A549 (cell line): ENCODE measurements at regions not wholly inside any gene's neighbourhood (a gene's known extent, or its start where the extent isn't known, plus 50 kb on each side); places are given as distances from the start of the nearest gene placed in this dataset.

Source experiments
- ATAC-seq, 2 experiments: fragments of 200-7000 bp in 1 of 2; fragments of >200 bp in 1 of 2; cut with Nextera tagmentation in 1 of 2; cut with Tn5 transposase in 1 of 2; 3 replicates each; pipeline versions ENCODE4 v1.8.0 to v1.9.1; 2018 to 2020; ENCODE audit warnings: mild to moderate bottlenecking in 1 of 2, moderate library complexity in 1 of 2
- CTCF ChIA-PET: fragments of 300-600 bp; sonication (Branson Sonifier 250); formaldehyde crosslinking; extraction: SDS; loops from one replicate; lab custom pipeline; 2021; ENCODE audit warnings: antibody characterized with exemption, inconsistent platforms; lab: Yijun Ruan, JAX
- POLR2A ChIA-PET: fragments of 350-600 bp; formaldehyde crosslinking; extraction: SDS; loops from one replicate; lab custom pipeline; 2021; ENCODE audit warnings: antibody characterized with exemption, inconsistent platforms; lab: Yijun Ruan, JAX
- DNase-seq, 2 experiments: peaks; one replicate each; pipeline versions ENCODE4 v3.0.0 to v3.0.0-alpha.2; 2011 to 2016; ENCODE audit warnings: low read depth in 1 of 2, low spot score in 1 of 2
- FAIRE-seq: peaks from 2 replicates; lab custom pipeline; 2011; peaks lifted over from hg19 to GRCh38; lab: Jason Lieb, UNC
- H3K27ac ChIP-seq, 2 experiments: fragments of >200 bp; sonication (Bioruptor Twin); formaldehyde crosslinking; 3 replicates each; pipeline ENCODE4 v1.5.1; 2016 to 2017
- H3K4me1 ChIP-seq: fragments of >200 bp; sonication (Bioruptor Twin); formaldehyde crosslinking; 3 replicates; pipeline ENCODE4 v1.6.1; 2016
- H3K4me2 ChIP-seq: fragments of >200 bp; sonication (Bioruptor Twin); formaldehyde crosslinking; 3 replicates; pipeline ENCODE4 v1.6.1; 2016
- H3K4me3 ChIP-seq: fragments of >200 bp; sonication (Bioruptor Twin); formaldehyde crosslinking; 3 replicates; pipeline ENCODE4 v1.5.1; 2016
- H3K9me3 ChIP-seq: fragments of >200 bp; sonication (Bioruptor Twin); formaldehyde crosslinking; 3 replicates; pipeline ENCODE4 v1.6.1; 2016
- CBX8 ChIP-seq: fragments of 200-600 bp; sonication (generic); IDR thresholded peaks from 2 replicates; pipeline ENCODE4 v1.6.1; 2016
- CEBPB ChIP-seq, 2 experiments: fragments of >200 bp in 1 of 2; sonication (Bioruptor Twin) in 1 of 2; formaldehyde crosslinking in 1 of 2; IDR thresholded peaks; 2 replicates each; pipeline ENCODE4 v1.6.1; 2012 to 2016
- CHD2 ChIP-seq: fragments of 150-350 bp; IDR thresholded peaks from 2 replicates; pipeline ENCODE4 v1.6.1; 2014; ENCODE audit warnings: low read length; ENCODE audit not compliant: partially characterized antibody
- CHD4 ChIP-seq: fragments of 200-600 bp; sonication (generic); IDR thresholded peaks from 2 replicates; pipeline ENCODE4 v1.6.1; 2016; ENCODE audit warnings: antibody characterized with exemption, mild to moderate bottlenecking, borderline replicate concordance
- EHF ChIP-seq: fragments of 250-450 bp; sonication (Bioruptor Pico); IDR thresholded peaks from 2 replicates; pipeline ENCODE4 v1.5.0; 2020; ENCODE audit warnings: mild to moderate bottlenecking
- EHMT2 ChIP-seq: fragments of 200-600 bp; sonication (generic); IDR thresholded peaks from 2 replicates; pipeline ENCODE4 v1.6.1; 2016; ENCODE audit warnings: antibody characterized with exemption, low read depth, mild to moderate bottlenecking, moderate library complexity
- EP300 ChIP-seq, 2 experiments: fragments of >200 bp; sonication (Bioruptor Twin); formaldehyde crosslinking; IDR thresholded peaks; 2 replicates in 1 of 2; 3 replicates in 1 of 2; pipeline ENCODE4 v1.6.1; 2016 to 2017
- ESRRA ChIP-seq: fragments of 150-350 bp; IDR thresholded peaks from 2 replicates; pipeline ENCODE4 v1.6.1; 2014; ENCODE audit warnings: mild to moderate bottlenecking, low read length, borderline replicate concordance
- FOXS1 ChIP-seq: fragments of 250-450 bp; sonication (Bioruptor Pico); IDR thresholded peaks from 2 replicates; pipeline ENCODE4 v1.5.0; 2020; ENCODE audit warnings: mild to moderate bottlenecking, moderate library complexity
- GATA3 ChIP-seq: IDR thresholded peaks from 2 replicates; pipeline ENCODE4 v1.6.1; 2012; ENCODE audit warnings: borderline replicate concordance
- HDAC2 ChIP-seq: fragments of 200-600 bp; sonication (generic); IDR thresholded peaks from 2 replicates; pipeline ENCODE4 v1.6.1; 2016
- HES2 ChIP-seq: fragments of >200 bp; sonication (Bioruptor Twin); formaldehyde crosslinking; IDR thresholded peaks from 2 replicates; pipeline ENCODE4 v1.6.1; 2016
- HOXB13 ChIP-seq: fragments of 250-450 bp; sonication (Bioruptor Pico); IDR thresholded peaks from 2 replicates; pipeline ENCODE4 v1.5.0; 2020; ENCODE audit warnings: low read depth, mild to moderate bottlenecking, moderate library complexity
- HOXB5 ChIP-seq: fragments of 250-450 bp; sonication (Bioruptor Pico); IDR thresholded peaks from 2 replicates; pipeline ENCODE4 v1.5.0; 2020; ENCODE audit warnings: mild to moderate bottlenecking, moderate library complexity
- KDM1A ChIP-seq: fragments of 200-600 bp; sonication (generic); IDR thresholded peaks from 2 replicates; pipeline ENCODE4 v1.6.1; 2016; ENCODE audit warnings: low read depth, mild to moderate bottlenecking
- NR3C1 ChIP-seq: fragments of >200 bp; sonication (Bioruptor Twin); formaldehyde crosslinking; IDR thresholded peaks from 3 replicates; pipeline ENCODE4 v1.6.1; 2017
- PBX3 ChIP-seq: IDR thresholded peaks from 2 replicates; pipeline ENCODE4 v1.6.1; 2012
- REST ChIP-seq: fragments of 200-600 bp; sonication (generic); IDR thresholded peaks from 2 replicates; pipeline ENCODE4 v1.6.1; 2016; ENCODE audit warnings: antibody characterized with exemption, mild to moderate bottlenecking, moderate library complexity
- RNF2 ChIP-seq: fragments of 200-600 bp; sonication (generic); IDR thresholded peaks from 2 replicates; pipeline ENCODE4 v1.6.1; 2016; ENCODE audit warnings: low read depth, mild to moderate bottlenecking, antibody characterized with exemption, moderate library complexity, borderline replicate concordance
- SREBF2 ChIP-seq: fragments of 450-650 bp; IDR thresholded peaks from 2 replicates; pipeline ENCODE4 v1.6.1; 2014; ENCODE audit warnings: mild to moderate bottlenecking, moderate library complexity
- TP53 ChIP-seq: fragments of 250-450 bp; sonication (Bioruptor Pico); IDR thresholded peaks from 2 replicates; pipeline ENCODE4 v1.5.0; 2021; ENCODE audit warnings: mild to moderate bottlenecking, moderate library complexity
- ZNF302 ChIP-seq: fragments of 250-450 bp; sonication (Bioruptor Pico); IDR thresholded peaks from 2 replicates; pipeline ENCODE4 v1.9.0; 2021; ENCODE audit warnings: inconsistent platforms, mild to moderate bottlenecking, moderate library complexity
- WGBS: methylation state at CpG from one replicate; pipeline ENCODE4 v1.1.6; 2017; ENCODE audit errors: missing lambda C conversion rate; 5-methylcytosine and 5-hydroxymethylcytosine counted together

- TF ChIP-seq HES2, result no peak
- no peak for TF ChIP-seq FOXS1 (CRISPR knock-in tag)
- no peak for TF ChIP-seq GATA3
- TF ChIP-seq EP300 (IDR thresholded peaks at IDR 0.05), result no peak
- TF ChIP-seq CBX8, result no peak
Observed at GRCh38 chr18:75582406-75582821, 154.9 kb upstream of the SMIM21 start (continued).

- no peak overlapping the region for H3K4me2 ChIP-seq
- POLR2A ChIA-PET, result no interaction called here
- ATAC-seq (no peak), FAIRE-seq (no peak), DNase-seq (no peak)
- CTCF ChIA-PET, result no interaction called here
- H3K9me3 ChIP-seq, result no peaks in the 10 kb centered on the region
- WGBS, result 25% methylated on average over 8 of the region's 8 CpGs
- TF ChIP-seq CEBPB (IDR thresholded peaks at IDR 0.05), result no peak
- no peak for TF ChIP-seq EHMT2
- no peak for TF ChIP-seq PBX3
- no peak for TF ChIP-seq ZNF302 (CRISPR knock-in tag)
- TF ChIP-seq KDM1A, result no peak
- TF ChIP-seq CHD4, result no peak
- TF ChIP-seq NR3C1, result no peak
- TF ChIP-seq HOXB5 (CRISPR knock-in tag), result no peak
- no peak for TF ChIP-seq HOXB13
- no peak for TF ChIP-seq EHF (CRISPR knock-in tag)
- no peak overlapping the region for H3K27ac ChIP-seq
- H3K4me3 ChIP-seq, result no peak overlapping the region
- H3K4me1 ChIP-seq, result no peaks in the 10 kb centered on the region
Observed at GRCh38 chr18:75581336-75582131, 154.0 kb upstream of the SMIM21 start.

GRCh38 chr18:75574187-75574586, 146.7 kb upstream of the SMIM21 start:
- ATAC-seq, result no peak
- ChIA-PET CTCF (no interaction called here), POLR2A (no interaction called here)
- 15% methylated on average over 3 of the region's 3 CpGs for WGBS
- H3K4me3 ChIP-seq, result no peak overlapping the region
- H3K9me3 ChIP-seq, result no peaks in the 10 kb centered on the region
- no peak for DNase-seq
- H3K27ac ChIP-seq, result no peak overlapping the region
- no peak overlapping the region for H3K4me2 ChIP-seq
- no peak for FAIRE-seq
- no peaks in the 10 kb centered on the region for H3K4me1 ChIP-seq
- TF ChIP-seq EP300 (IDR thresholded peaks at IDR 0.05), result no peak
- TF ChIP-seq ESRRA, result no peak
- no peak for TF ChIP-seq TP53 (CRISPR knock-in tag)
- no peak for TF ChIP-seq SREBF2
- no peak for TF ChIP-seq RNF2
- no peak for TF ChIP-seq REST
- no peak for TF ChIP-seq CHD2
- TF ChIP-seq HDAC2, result no peak
